Epithelial cell of proximal tubule (primary cell): ENCODE measurements at regions not wholly inside any gene's neighbourhood (a gene's known extent, or its start where the extent isn't known, plus 50 kb on each side); places are given as distances from the start of the nearest gene placed in this dataset.

Source experiments
- DNase-seq: peaks from one replicate; pipeline ENCODE4 v3.0.0-alpha.2; 2011; ENCODE audit warnings: low read depth
- H3K4me3 ChIP-seq: 2 replicates; pipeline ENCODE4 v1.5.1; 2011; ENCODE audit warnings: low read depth, mild to moderate bottlenecking, low read length
- TF ChIP-seq, protein P1 (sequence below): conservative IDR thresholded peaks from 2 replicates; pipeline ENCODE4 v1.5.1; 2012; ENCODE audit warnings: low read depth, mild to moderate bottlenecking, low read length

DNA sequence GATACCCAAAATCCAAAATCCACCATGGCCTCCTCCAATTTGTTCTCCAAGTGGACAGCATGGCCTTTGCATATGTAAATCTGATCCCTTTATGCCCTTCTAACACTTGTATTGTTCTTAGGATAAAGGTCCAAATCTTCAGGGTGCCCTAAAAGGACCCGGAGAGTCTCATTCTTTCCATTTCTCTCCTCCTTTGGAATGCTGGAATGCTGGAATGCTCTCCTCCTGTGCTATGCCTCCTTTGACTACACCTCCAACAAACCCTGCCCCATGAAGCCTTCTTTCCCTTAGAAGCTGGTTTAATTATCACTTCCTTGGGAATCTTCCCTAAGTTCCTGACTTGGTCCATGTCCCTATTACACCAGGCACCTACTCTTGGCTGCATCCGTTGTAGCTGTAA lies 484.8 kb upstream of the RUNX1 start:
- no peak overlapping the region for H3K4me3 ChIP-seq
- no peak for DNase-seq
- TF ChIP-seq, protein P1, sequence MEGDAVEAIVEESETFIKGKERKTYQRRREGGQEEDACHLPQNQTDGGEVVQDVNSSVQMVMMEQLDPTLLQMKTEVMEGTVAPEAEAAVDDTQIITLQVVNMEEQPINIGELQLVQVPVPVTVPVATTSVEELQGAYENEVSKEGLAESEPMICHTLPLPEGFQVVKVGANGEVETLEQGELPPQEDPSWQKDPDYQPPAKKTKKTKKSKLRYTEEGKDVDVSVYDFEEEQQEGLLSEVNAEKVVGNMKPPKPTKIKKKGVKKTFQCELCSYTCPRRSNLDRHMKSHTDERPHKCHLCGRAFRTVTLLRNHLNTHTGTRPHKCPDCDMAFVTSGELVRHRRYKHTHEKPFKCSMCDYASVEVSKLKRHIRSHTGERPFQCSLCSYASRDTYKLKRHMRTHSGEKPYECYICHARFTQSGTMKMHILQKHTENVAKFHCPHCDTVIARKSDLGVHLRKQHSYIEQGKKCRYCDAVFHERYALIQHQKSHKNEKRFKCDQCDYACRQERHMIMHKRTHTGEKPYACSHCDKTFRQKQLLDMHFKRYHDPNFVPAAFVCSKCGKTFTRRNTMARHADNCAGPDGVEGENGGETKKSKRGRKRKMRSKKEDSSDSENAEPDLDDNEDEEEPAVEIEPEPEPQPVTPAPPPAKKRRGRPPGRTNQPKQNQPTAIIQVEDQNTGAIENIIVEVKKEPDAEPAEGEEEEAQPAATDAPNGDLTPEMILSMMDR, result no peak

DNA sequence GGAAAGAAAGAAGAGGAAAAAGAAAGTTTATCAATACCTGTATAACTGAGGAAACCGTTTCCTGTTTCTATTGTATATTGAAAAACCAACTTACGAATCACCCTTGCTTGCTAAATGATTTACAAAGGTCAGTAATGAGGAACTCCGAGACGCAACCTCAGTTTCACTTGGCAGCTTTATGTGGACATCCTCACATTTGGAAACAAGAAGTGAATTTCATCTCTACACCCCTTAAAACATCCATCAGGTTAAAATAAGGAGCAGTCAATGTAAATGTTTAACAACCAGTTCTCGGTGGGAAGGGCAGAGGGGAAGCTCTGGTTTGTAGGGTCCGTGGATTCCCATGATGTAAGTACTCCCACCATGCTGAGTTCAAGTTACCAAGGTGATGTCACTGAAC lies 481.7 kb upstream of the RUNX1 start:
- H3K4me3 ChIP-seq, result no peak overlapping the region
- DNase-seq, result no peak
- TF ChIP-seq, protein P1, result no peak

DNA sequence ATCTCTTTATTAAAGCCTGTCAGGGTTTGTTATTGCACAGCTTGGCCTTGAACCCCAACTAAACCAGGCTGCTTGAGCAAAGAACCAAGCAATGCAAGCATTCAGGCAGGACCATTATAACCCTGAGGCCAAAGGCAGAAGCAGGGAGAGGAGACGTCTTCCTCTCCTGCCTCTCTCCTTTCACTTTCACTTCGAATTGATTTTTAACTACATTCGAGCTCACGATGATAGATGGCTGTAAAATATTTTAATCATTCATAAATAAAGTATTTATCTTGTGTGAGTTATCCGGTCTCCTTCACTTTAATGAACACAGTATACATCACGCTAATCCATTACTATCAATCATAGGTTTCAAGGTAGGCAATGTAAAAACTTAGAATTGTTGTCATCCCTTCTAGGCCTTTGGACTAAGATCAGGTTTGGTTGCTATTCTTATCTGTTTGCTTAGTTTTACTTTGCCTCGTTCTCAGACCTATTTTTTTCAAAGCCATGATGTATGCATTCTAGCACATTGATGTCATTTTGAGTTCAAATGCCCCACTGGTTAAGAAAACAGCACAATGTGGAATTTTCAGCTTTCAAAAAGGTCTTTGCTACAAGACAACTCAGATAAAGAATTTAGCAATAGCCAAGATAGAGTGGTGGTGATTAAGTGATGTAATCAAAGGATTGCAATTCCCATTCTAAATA lies 480.2 kb upstream of the RUNX1 start:
- DNase-seq, result no peak
- TF ChIP-seq, protein P1, result no peak
- peak overlapping the region; percentile 44 for H3K4me3 ChIP-seq

DNA sequence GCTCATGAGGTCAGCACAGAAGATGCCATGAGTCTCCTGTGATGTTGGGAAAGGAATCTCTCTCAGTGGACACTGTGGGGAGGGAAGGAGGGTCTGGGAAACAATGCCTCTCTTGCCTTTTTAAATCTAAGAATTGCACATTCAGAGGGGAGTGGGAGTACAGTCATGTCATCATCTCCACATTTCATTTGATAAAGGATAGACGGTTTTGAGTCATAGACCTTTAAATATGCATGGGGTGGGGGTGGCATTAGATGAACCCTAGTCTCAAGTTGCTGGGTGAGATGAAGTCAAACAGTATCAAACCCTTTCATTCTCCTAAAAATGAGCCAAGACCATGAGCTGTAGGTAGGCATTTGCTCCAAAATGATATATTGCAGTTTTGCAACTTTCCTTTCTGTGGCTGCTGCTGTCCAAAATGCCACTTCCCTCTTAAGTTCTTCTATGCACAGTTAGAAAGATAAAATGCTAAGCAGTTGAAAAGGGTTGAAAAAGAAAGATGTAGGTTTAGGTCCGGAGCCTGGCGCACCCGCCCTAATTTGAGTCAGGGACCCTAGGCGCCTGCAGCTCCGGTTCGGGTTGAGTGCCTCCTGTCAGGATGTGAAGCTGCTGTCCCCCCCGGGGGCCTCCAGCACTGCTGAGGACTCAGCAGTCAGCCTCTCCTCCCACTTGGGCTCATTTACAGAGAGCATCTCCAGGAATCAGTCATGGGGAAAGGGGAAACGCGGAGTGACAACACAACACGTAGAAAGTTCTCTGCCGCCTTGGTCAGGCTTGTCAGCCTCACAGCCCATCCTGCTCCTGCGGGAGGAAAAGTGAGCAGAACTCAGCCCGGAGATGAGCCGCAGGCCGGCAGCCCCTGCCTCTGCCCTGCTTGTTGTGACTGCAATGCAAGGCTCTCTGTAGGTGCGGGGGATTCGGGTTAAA lies 479.3 kb upstream of the RUNX1 start:
- no peak for DNase-seq
- H3K4me3 ChIP-seq, result peak overlapping the region; percentile 44
- TF ChIP-seq, protein P1, result no peak

DNA sequence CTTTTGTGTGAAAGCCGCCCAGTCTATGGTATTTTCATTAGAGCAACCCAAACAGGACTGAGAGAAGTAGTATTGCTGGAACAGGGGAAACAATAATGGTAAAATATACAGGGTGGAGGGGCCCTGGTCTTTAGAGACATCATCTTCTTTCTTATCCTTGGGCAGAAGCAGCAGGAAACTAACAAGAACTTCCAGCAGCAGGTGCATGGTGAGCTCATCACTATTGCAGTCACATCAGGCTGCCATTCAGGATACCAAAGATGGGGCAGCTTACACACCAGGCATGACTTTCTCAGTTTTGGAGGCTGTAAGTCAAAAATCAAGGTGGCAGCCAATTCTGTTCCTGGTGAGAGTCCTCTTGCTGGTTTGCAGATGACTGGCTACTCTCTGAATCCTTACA lies 478.3 kb upstream of the RUNX1 start:
- DNase-seq, result no peak
- TF ChIP-seq, protein P1, result no peak
- no peak overlapping the region for H3K4me3 ChIP-seq

DNA sequence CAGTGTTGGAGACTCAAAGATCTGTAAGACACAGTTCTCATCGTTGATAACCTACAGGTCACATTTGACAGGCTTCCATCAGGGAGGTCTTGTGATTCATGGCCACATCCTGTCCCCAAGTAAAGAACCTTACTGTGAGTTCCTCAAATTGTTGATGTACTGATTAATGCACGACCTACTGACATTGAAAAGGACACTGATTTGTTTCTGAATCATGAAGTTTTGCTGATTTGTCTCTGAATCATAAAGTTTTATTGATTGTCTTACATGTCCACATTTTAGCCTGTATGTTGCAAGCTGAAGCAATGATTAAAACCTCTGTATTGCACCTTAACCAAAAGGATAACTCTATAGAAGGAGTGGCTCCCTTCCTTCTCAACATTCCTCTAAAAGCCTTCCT lies 476.3 kb upstream of the RUNX1 start:
- TF ChIP-seq, protein P1, result no peak
- DNase-seq, result no peak
- no peak overlapping the region for H3K4me3 ChIP-seq
